Skeletal muscle tissue (tissue), 3 donors: ENCODE measurements at regions not wholly inside any gene's neighbourhood (a gene's known extent, or its start where the extent isn't known, plus 50 kb on each side); places are given as distances from the start of the nearest gene placed in this dataset.
"Not testable (repeated sequence)": the region's sequence is repeated elsewhere in the genome, so short reads cannot be mapped to it uniquely, and the experiment has no call there.

Source experiments
- H3K27ac ChIP-seq: one replicate; pipeline ENCODE4 v1.7.0; 2013; ENCODE audit warnings: mild to moderate bottlenecking, low read depth, low read length, inconsistent platforms
- H3K27me3 ChIP-seq, 3 donors: one replicate each; pipeline ENCODE4 v1.7.0; 2013; ENCODE audit warnings: low read length in 3 of 3; ENCODE audit not compliant: control insufficient read depth in 3 of 3, insufficient read depth in 3 of 3
- H3K36me3 ChIP-seq, 3 donors: one replicate each; pipeline ENCODE4 v1.7.0; 2013; ENCODE audit warnings: low read length in 3 of 3; ENCODE audit not compliant: control insufficient read depth in 3 of 3, insufficient read depth in 3 of 3
- H3K4me1 ChIP-seq, 3 donors: one replicate each; pipeline ENCODE4 v1.7.0; 2013; ENCODE audit warnings: low read length in 3 of 3, mild to moderate bottlenecking in 3 of 3; ENCODE audit not compliant: control insufficient read depth in 3 of 3, insufficient read depth in 3 of 3
- H3K4me3 ChIP-seq, 3 donors: one replicate each; pipeline ENCODE4 v1.7.0; 2013; ENCODE audit warnings: low read length in 3 of 3
- H3K9ac ChIP-seq, 3 donors: one replicate each; pipeline ENCODE4 v1.7.0; 2013; ENCODE audit warnings: low read length in 3 of 3, mild to moderate bottlenecking in 3 of 3, moderate library complexity in 2 of 3, low read depth in 1 of 3
- H3K9me3 ChIP-seq, 3 donors: one replicate each; pipeline ENCODE4 v1.7.0; 2013; ENCODE audit warnings: low read length in 3 of 3; ENCODE audit not compliant: control insufficient read depth in 3 of 3
- donor health status: Osteomylitis.

DNA sequence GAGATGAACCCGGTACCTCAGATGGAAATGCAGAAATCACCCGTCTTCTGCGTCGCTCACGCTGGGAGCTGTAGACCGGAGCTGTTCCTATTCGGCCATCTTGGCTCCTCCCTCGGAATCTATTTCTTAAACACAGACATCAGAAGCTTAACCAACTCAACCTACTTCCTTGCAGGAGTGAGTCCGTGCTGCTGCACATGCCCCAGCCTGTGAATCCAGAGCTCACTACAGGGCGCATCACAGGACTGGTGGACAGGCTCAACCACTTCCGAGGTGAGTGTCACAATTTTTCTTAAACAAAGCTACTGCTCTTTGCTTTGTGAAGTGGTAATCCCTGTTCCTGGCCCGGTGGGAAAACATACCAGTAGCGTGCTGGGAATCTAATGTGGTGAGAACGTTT lies 353.4 kb downstream of the SRGAP2C start:
- not testable (repeated sequence) for H3K9ac ChIP-seq, H3K27me3 ChIP-seq, H3K9me3 ChIP-seq, H3K36me3 ChIP-seq, H3K4me1 ChIP-seq, H3K4me3 ChIP-seq, H3K27ac ChIP-seq

DNA sequence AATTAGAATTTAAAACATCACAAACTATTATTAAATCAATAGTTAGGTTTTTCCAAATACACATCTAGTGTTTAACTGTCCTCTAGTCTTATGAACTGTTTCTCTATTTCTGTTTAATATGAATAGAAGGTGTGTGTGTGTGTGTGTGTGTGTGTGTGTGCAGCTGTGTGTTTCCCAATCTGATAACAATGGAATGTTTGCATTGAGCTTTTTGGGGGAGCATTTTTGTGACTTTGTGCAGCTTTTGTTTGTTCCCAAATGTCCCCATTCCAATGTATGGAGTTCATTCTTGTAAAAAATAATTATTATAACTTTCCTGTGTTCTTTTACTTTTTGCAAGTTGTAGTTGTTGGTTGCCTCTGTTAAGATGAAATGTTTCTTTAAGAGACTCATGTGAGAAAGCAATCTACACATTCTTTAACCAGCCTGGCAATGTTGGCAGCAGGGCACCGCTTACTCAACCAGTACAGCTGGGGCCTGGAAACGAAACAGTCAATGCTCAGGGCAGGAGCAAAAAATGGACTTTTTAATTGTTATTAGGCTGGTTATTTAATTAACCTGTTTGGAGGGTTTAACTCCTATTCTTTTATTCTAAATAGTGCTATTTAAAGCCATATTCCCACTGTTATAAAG lies 354.3 kb downstream of the SRGAP2C start:
- H3K4me3 ChIP-seq: no peak overlapping the region
- H3K27ac ChIP-seq: no peak overlapping the region
- H3K36me3 ChIP-seq: no peaks in the 10 kb centered on the region
- H3K9me3 ChIP-seq: no peaks in the 10 kb centered on the region
- H3K9ac ChIP-seq: no peak overlapping the region
- H3K4me1 ChIP-seq: no peaks in the 10 kb centered on the region
- no peaks in the 10 kb centered on the region for H3K27me3 ChIP-seq

DNA sequence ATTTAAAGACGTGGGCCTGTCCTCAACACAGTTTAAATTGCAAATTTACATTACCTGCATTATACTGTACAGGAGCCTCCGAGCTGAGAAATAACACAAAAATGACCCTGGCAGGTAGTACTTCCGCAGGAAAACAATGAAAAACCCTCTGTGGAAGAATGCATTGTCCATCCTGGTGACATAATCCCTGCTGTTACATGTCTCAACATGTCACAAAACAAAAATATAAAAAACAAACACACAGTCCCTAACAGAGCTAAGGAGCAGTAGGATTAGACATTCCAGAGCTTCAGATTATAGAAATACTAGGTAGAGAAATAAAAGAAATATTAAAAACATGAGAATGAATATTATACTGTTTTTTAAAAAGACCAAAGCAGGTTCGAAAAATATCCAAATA lies 359.2 kb downstream of the SRGAP2C start:
- not testable (repeated sequence) for H3K4me1 ChIP-seq, H3K4me3 ChIP-seq, H3K36me3 ChIP-seq, H3K27me3 ChIP-seq, H3K9me3 ChIP-seq, H3K9ac ChIP-seq, H3K27ac ChIP-seq

GRCh38 chr1:121544500-121544899 lies 359.7 kb downstream of the SRGAP2C start:
- Histone ChIP-seq H3K27ac (no peak overlapping the region), H3K9me3 (no peaks in the 10 kb centered on the region), H3K9ac (no peak overlapping the region), H3K27me3 (no peaks in the 10 kb centered on the region), H3K36me3 (no peaks in the 10 kb centered on the region), H3K4me1 (no peaks in the 10 kb centered on the region), H3K4me3 (no peak overlapping the region)

DNA sequence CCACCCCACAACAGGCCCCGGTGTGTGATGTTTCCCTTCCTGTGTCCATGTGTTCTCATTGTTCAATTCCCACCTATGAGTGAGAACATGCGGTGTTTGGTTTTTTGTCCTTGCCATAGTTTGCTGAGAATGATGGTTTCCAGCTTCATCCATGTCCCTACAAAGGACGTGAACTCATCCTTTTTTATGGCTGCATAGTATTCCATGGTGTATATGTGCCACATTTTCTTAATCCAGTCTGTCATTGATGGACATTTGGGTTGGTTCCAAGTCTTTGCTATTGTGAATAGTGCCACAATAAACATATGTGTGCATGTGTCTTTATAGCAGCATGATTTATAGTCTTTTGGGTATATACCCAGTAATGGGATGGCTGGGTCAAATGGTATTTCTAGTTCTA lies 361.1 kb downstream of the SRGAP2C start:
- not testable (repeated sequence) for H3K27ac ChIP-seq, H3K9ac ChIP-seq, H3K4me1 ChIP-seq

GRCh38 chr1:121546830-121547591 lies 362.2 kb downstream of the SRGAP2C start:
- Histone ChIP-seq H3K36me3 (no peaks in the 10 kb centered on the region), H3K27ac (no peak overlapping the region), H3K9me3 (no peaks in the 10 kb centered on the region), H3K4me3 (no peak overlapping the region), H3K9ac (no peak overlapping the region), H3K27me3 (no peaks in the 10 kb centered on the region), H3K4me1 (no peaks in the 10 kb centered on the region)

More for the DNA sequence above, 361.1 kb downstream of the SRGAP2C start:
- H3K27me3 ChIP-seq, H3K36me3 ChIP-seq, H3K9me3 ChIP-seq, H3K4me3 ChIP-seq: not testable (repeated sequence)

DNA sequence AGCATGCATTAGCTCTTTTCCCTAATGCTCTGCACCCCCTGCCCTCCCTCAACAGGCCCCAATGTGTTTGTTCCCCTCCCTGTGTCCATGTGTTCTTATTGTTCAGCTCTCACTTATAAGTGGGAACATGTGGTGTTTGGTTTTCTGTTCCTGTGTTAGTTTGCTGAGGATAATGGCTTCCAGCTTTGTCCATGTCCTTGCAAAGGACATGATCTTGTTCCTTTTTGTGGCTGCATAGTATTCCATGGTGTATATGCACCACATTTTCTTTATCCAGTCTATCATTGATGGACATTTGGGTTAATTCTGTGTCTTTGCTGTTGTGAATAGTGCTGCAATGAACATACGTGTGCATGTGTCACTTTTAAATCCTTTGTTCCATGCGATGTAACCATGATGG lies 363.0 kb downstream of the SRGAP2C start:
- not testable (repeated sequence) for H3K36me3 ChIP-seq, H3K27ac ChIP-seq, H3K4me3 ChIP-seq, H3K9ac ChIP-seq, H3K4me1 ChIP-seq, H3K27me3 ChIP-seq, H3K9me3 ChIP-seq

GRCh38 chr1:121550817-121551216 lies 366.0 kb downstream of the SRGAP2C start:
- not testable (repeated sequence) for H3K4me3 ChIP-seq, H3K27me3 ChIP-seq, H3K9me3 ChIP-seq, H3K9ac ChIP-seq, H3K4me1 ChIP-seq, H3K27ac ChIP-seq, H3K36me3 ChIP-seq

GRCh38 chr1:121551491-121551890 lies 366.7 kb downstream of the SRGAP2C start:
- not testable (repeated sequence) for H3K4me3 ChIP-seq, H3K36me3 ChIP-seq, H3K4me1 ChIP-seq, H3K27me3 ChIP-seq, H3K9ac ChIP-seq, H3K27ac ChIP-seq, H3K9me3 ChIP-seq

- H3K27ac ChIP-seq, H3K27me3 ChIP-seq: not testable (repeated sequence)
These were observed 371.8 kb downstream of the SRGAP2C start for GRCh38 chr1:121556560-121556959.

More at GRCh38 chr1:121556560-121556959, 371.8 kb downstream of the SRGAP2C start:
- H3K9ac ChIP-seq, H3K36me3 ChIP-seq, H3K4me1 ChIP-seq, H3K4me3 ChIP-seq, H3K9me3 ChIP-seq: not testable (repeated sequence)
